GM12878 (cell line): ENCODE measurements at regions not wholly inside any gene's neighbourhood (a gene's known extent, or its start where the extent isn't known, plus 50 kb on each side); places are given as distances from the start of the nearest gene placed in this dataset.

ENCODE experiments used
- FOS ChIP-seq: IDR thresholded peaks from 3 replicates; pipeline ENCODE4 v1.6.1; 2011; ENCODE audit warnings: borderline replicate concordance; ENCODE audit not compliant: insufficient read length; ENCODE audit errors: extremely low read depth
- POLR2A ChIP-seq: IDR thresholded peaks from 2 replicates; pipeline ENCODE4 v1.6.1; 2011; ENCODE audit warnings: low read depth, mild to moderate bottlenecking, low read length
- POLR2AphosphoS2 ChIP-seq: IDR thresholded peaks from 2 replicates; pipeline ENCODE4 v1.6.1; 2011; ENCODE audit warnings: low read depth, mild to moderate bottlenecking, low read length, improper control_type of control experiment, moderate library complexity
- YY1 ChIP-seq: IDR thresholded peaks from 2 replicates; pipeline ENCODE4 v1.6.1; 2011; ENCODE audit warnings: low read depth, mild to moderate bottlenecking, low read length
- ZNF207 ChIP-seq: fragments of 450-650 bp; IDR thresholded peaks from 2 replicates; pipeline ENCODE4 v1.6.1; 2014; ENCODE audit warnings: antibody characterized with exemption, mild to moderate bottlenecking, borderline replicate concordance
- TF ChIP-seq, protein P1 (sequence below), 3 experiments: IDR thresholded peaks in 2 of 3; conservative IDR thresholded peaks in 1 of 3; 2 replicates each; pipeline ENCODE4 v1.5.1; 2011; ENCODE audit warnings: low read depth in 3 of 3, low read length in 3 of 3, mild to moderate bottlenecking in 3 of 3, control low read depth in 2 of 3, moderate library complexity in 2 of 3, inconsistent platforms in 1 of 3, mixed read lengths in 1 of 3; ENCODE audit not compliant: control insufficient read depth in 2 of 3, insufficient read depth in 1 of 3; ENCODE audit errors: extremely low read depth in 1 of 3
- TF ChIP-seq, protein P2 (sequence below): IDR thresholded peaks from 2 replicates; pipeline ENCODE4 v1.6.1; 2012; ENCODE audit warnings: mild to moderate bottlenecking, low read depth, low read length

DNA sequence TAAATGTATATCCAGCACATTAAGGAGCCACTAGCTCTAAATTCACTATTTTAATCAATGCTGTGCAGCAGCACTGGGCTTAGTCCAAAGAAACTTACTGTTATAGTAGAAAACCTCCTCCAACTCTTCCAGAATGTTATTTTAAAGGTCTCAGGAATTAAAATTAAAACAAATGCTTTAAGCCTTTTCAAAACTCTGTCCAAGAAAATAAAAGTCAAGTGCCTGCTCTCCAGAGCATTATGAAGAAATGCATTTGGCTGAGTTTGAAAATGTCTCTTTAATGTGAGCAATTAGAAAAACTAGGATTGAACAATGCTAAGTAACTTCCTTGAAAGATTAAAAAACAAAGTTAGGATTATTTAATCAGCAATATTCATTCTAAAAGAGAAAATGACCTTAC, 322.4 kb upstream of the DCN start:
- TF ChIP-seq POLR2A (no peak), YY1 (no peak), ZNF207 (no peak), POLR2AphosphoS2 (no peak), FOS (no peak)
- TF ChIP-seq, protein P1, sequence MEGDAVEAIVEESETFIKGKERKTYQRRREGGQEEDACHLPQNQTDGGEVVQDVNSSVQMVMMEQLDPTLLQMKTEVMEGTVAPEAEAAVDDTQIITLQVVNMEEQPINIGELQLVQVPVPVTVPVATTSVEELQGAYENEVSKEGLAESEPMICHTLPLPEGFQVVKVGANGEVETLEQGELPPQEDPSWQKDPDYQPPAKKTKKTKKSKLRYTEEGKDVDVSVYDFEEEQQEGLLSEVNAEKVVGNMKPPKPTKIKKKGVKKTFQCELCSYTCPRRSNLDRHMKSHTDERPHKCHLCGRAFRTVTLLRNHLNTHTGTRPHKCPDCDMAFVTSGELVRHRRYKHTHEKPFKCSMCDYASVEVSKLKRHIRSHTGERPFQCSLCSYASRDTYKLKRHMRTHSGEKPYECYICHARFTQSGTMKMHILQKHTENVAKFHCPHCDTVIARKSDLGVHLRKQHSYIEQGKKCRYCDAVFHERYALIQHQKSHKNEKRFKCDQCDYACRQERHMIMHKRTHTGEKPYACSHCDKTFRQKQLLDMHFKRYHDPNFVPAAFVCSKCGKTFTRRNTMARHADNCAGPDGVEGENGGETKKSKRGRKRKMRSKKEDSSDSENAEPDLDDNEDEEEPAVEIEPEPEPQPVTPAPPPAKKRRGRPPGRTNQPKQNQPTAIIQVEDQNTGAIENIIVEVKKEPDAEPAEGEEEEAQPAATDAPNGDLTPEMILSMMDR (IDR thresholded peaks at IDR 0.05 in 2 of 3, conservative IDR thresholded peaks at IDR 0.05 in 1 of 3; ENCODE audit: control insufficient read depth in 2 of 3, extremely low read depth in 1 of 3, insufficient read depth in 1 of 3, low read depth in 3 of 3, low read length in 3 of 3): no peak
- TF ChIP-seq, protein P2, sequence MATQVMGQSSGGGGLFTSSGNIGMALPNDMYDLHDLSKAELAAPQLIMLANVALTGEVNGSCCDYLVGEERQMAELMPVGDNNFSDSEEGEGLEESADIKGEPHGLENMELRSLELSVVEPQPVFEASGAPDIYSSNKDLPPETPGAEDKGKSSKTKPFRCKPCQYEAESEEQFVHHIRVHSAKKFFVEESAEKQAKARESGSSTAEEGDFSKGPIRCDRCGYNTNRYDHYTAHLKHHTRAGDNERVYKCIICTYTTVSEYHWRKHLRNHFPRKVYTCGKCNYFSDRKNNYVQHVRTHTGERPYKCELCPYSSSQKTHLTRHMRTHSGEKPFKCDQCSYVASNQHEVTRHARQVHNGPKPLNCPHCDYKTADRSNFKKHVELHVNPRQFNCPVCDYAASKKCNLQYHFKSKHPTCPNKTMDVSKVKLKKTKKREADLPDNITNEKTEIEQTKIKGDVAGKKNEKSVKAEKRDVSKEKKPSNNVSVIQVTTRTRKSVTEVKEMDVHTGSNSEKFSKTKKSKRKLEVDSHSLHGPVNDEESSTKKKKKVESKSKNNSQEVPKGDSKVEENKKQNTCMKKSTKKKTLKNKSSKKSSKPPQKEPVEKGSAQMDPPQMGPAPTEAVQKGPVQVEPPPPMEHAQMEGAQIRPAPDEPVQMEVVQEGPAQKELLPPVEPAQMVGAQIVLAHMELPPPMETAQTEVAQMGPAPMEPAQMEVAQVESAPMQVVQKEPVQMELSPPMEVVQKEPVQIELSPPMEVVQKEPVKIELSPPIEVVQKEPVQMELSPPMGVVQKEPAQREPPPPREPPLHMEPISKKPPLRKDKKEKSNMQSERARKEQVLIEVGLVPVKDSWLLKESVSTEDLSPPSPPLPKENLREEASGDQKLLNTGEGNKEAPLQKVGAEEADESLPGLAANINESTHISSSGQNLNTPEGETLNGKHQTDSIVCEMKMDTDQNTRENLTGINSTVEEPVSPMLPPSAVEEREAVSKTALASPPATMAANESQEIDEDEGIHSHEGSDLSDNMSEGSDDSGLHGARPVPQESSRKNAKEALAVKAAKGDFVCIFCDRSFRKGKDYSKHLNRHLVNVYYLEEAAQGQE: no peak
